Glutamatergic neuron (in vitro differentiated cells): ENCODE measurements at regions not wholly inside any gene's neighbourhood (a gene's known extent, or its start where the extent isn't known, plus 50 kb on each side); places are given as distances from the start of the nearest gene placed in this dataset.

Source experiments
- DNase-seq: peaks from one replicate; pipeline ENCODE4 v3.0.0; 2022
- H3K27ac Mint-ChIP-seq: one replicate; pipeline ENCODE4 v1.8.0; 2020; ENCODE audit warnings: mild to moderate bottlenecking, mixed read lengths, inconsistent platforms; ENCODE audit not compliant: unreplicated experiment
- H3K27me3 Mint-ChIP-seq: one replicate; pipeline ENCODE4 v1.8.0; 2020; ENCODE audit warnings: mild to moderate bottlenecking, moderate library complexity, mixed read lengths, inconsistent platforms; ENCODE audit not compliant: unreplicated experiment
- H3K36me3 Mint-ChIP-seq: one replicate; pipeline ENCODE4 v1.8.0; 2020; ENCODE audit warnings: mild to moderate bottlenecking, mixed read lengths, inconsistent platforms; ENCODE audit not compliant: unreplicated experiment
- H3K4me1 Mint-ChIP-seq: one replicate; pipeline ENCODE4 v1.8.0; 2020; ENCODE audit warnings: mild to moderate bottlenecking, low read depth, mixed read lengths, inconsistent platforms; ENCODE audit not compliant: unreplicated experiment
- H3K4me3 Mint-ChIP-seq: one replicate; pipeline ENCODE4 v1.8.0; 2020; ENCODE audit warnings: mild to moderate bottlenecking, mixed read lengths, inconsistent platforms; ENCODE audit not compliant: unreplicated experiment
- H3K9me3 Mint-ChIP-seq: one replicate; pipeline ENCODE4 v1.8.0; 2020; ENCODE audit warnings: mild to moderate bottlenecking, moderate library complexity, mixed read lengths, inconsistent platforms; ENCODE audit not compliant: unreplicated experiment
- CTCF ChIP-seq: fragments of 200-600 bp; sonication (generic); IDR thresholded peaks from one replicate; pipeline ENCODE4 v1.5.0; 2021; ENCODE audit not compliant: partially characterized antibody, unreplicated experiment

- peak; percentile 56 for DNase-seq
- H3K36me3 Mint-ChIP-seq: peaks cover 23% of the 10 kb centered on the region
- H3K4me1 Mint-ChIP-seq: peaks cover 74% of the 10 kb centered on the region
- peaks cover 27% of the 10 kb centered on the region for H3K9me3 Mint-ChIP-seq
- H3K4me3 Mint-ChIP-seq: peak overlapping the region; percentile 77
- TF ChIP-seq CTCF: no peak
- peaks cover 31% of the 10 kb centered on the region for H3K27me3 Mint-ChIP-seq
- peak overlapping the region; percentile 98 for H3K27ac Mint-ChIP-seq
Measured at GRCh38 chr3:42032693-42033349, 58.3 kb upstream of the TRAK1 start.

- peaks cover 27% of the 10 kb centered on the region for H3K9me3 Mint-ChIP-seq
- no peak for TF ChIP-seq CTCF
- H3K4me1 Mint-ChIP-seq: peaks cover 66% of the 10 kb centered on the region
- peaks cover 18% of the 10 kb centered on the region for H3K36me3 Mint-ChIP-seq
- peaks cover 28% of the 10 kb centered on the region for H3K27me3 Mint-ChIP-seq
- peak overlapping the region; percentile 77 for H3K4me3 Mint-ChIP-seq
- no peak for DNase-seq
- H3K27ac Mint-ChIP-seq: peak overlapping the region; percentile 98
Measured at GRCh38 chr3:42031808-42032480, 59.2 kb upstream of the TRAK1 start.

- peak overlapping the region; percentile 63 for H3K4me3 Mint-ChIP-seq
Measured at GRCh38 chr3:42028474-42028873, 62.7 kb upstream of the TRAK1 start.

GRCh38 chr3:42027571-42027970 is 63.6 kb upstream of the TRAK1 start:
- no peak for DNase-seq
- no peak overlapping the region for H3K4me3 Mint-ChIP-seq
- H3K27ac Mint-ChIP-seq: peak overlapping the region; percentile 95
- H3K27me3 Mint-ChIP-seq: peaks cover 21% of the 10 kb centered on the region
- peaks cover 55% of the 10 kb centered on the region for H3K4me1 Mint-ChIP-seq
- H3K9me3 Mint-ChIP-seq: peaks cover 30% of the 10 kb centered on the region
- H3K36me3 Mint-ChIP-seq: peaks cover 5% of the 10 kb centered on the region
- no peak for TF ChIP-seq CTCF

More at GRCh38 chr3:42028474-42028873, 62.7 kb upstream of the TRAK1 start:
- Mint-ChIP-seq H3K27me3 (peaks cover 25% of the 10 kb centered on the region), H3K9me3 (peaks cover 30% of the 10 kb centered on the region), H3K36me3 (peaks cover 5% of the 10 kb centered on the region), H3K4me1 (peaks cover 58% of the 10 kb centered on the region), H3K27ac (peak overlapping the region; percentile 95)
- no peak for TF ChIP-seq CTCF
- DNase-seq: peak; percentile 40

- Mint-ChIP-seq H3K27ac (peak overlapping the region; percentile 99), H3K4me3 (peak overlapping the region; percentile 95), H3K9me3 (peaks cover 29% of the 10 kb centered on the region), H3K36me3 (peaks cover 5% of the 10 kb centered on the region), H3K27me3 (peaks cover 21% of the 10 kb centered on the region), H3K4me1 (peaks cover 60% of the 10 kb centered on the region)
- no peak for TF ChIP-seq CTCF
- peak; percentile 79 for DNase-seq
Measured at GRCh38 chr3:42025370-42026138, 63.7 kb upstream of the ULK4 start.
